NOMO-1 treated with DMSO at 0.1 percent for 48 hours (cell line): ENCODE measurements at regions not wholly inside any gene's neighbourhood (a gene's known extent, or its start where the extent isn't known, plus 50 kb on each side); places are given as distances from the start of the nearest gene placed in this dataset.

ENCODE experiments used
- DNase-seq: peaks from one replicate; lab custom pipeline; 2025; ENCODE audit not compliant: unreplicated experiment; lab: John Stamatoyannopoulos, UW

DNA sequence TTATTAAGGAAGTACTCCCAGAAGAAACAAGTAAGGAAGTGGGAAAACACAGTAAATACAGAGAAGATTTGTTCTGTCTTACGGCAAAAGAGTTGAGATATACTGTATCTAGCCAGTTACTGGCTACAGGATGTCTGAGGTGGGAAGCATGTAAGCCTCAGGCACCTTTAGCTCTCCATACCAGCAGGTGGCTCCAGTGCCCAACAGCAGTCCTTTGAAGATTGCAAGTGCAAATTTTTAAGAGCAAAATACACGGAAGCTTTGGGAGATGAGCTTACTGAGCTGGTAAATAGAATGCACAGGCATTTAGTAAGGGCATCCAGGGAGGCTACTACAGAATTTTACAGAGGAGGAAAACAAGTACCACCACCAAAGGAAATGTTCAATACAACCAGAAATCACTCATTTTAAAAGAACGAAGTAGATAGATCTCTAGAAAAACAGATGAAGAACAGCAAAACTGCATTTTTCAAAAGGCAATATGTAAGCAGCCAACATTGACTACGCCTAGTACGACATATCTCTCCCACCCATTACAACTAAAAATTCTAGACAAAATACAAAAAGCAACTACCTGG lies 57.9 kb upstream of the VSTM2B start:
- DNase-seq, result no peak

GRCh38 chr19:29475469-29475868 lies 50.3 kb upstream of the VSTM2B start:
- DNase-seq, result no peak
